Cardiac muscle cell (in vitro differentiated cells and primary cell): ENCODE measurements at regions not wholly inside any gene's neighbourhood (a gene's known extent, or its start where the extent isn't known, plus 50 kb on each side); places are given as distances from the start of the nearest gene placed in this dataset.

Experiments used
- DNase-seq, 2 donors: peaks; one replicate each; pipeline versions ENCODE4 v3.0.0 to v3.0.0-alpha.2; 2010 to 2017; ENCODE audit warnings: low read depth in 1 of 2, low spot score in 1 of 2
- H3K27ac ChIP-seq: fragments of 200-600 bp; sonication (generic); 2 replicates; pipeline ENCODE4 v1.5.1; 2016
- H3K27me3 ChIP-seq: fragments of 200-600 bp; sonication (generic); 2 replicates; pipeline ENCODE4 v1.6.0; 2016; ENCODE audit warnings: control low read depth
- H3K36me3 ChIP-seq: fragments of 200-600 bp; sonication (generic); 2 replicates; pipeline ENCODE4 v1.5.1; 2016; ENCODE audit warnings: control low read depth
- H3K4me1 ChIP-seq: fragments of 200-600 bp; sonication (generic); 2 replicates; pipeline ENCODE4 v1.8.1; 2017; ENCODE audit warnings: low read depth, mild to moderate bottlenecking, mixed run types
- H3K4me3 ChIP-seq: fragments of 200-600 bp; sonication (generic); 2 replicates; pipeline ENCODE4 v1.5.1; 2016; ENCODE audit warnings: mild to moderate bottlenecking
- H3K9me3 ChIP-seq: fragments of 200-600 bp; sonication (generic); 2 replicates; pipeline ENCODE4 v1.5.1; 2017; ENCODE audit warnings: low read depth, mild to moderate bottlenecking, control low read depth
- TF ChIP-seq, protein P1 (sequence below): IDR thresholded peaks from 2 replicates; pipeline ENCODE4 v1.5.1; 2012; ENCODE audit warnings: low read depth, mild to moderate bottlenecking, low read length

DNA sequence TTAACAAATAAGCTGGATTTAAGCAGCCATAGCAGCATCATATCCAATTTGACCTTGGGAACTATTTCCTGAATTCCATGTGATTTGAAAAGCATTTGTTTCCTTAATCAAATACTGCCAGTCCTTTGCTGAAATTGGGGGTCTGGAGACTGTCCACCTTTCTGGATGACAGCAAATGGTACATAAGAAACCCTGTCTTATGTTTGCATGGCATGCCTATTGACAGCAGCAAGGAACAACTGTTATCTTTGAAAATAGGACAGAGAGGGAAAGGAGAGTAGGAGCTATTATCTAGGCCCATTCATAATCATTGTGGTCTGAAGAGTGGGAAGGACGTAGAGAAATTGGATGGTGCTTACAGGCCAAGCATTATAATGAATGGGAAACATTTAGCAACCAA, 129.2 kb upstream of the CTNNA2 start:
- peak in 1 of 2 donors; percentile 29 for DNase-seq
- Histone ChIP-seq H3K36me3 (no peaks in the 10 kb centered on the region), H3K4me1 (peaks cover 19% of the 10 kb centered on the region), H3K27ac (peak overlapping the region; percentile 48), H3K27me3 (no peaks in the 10 kb centered on the region), H3K4me3 (no peak overlapping the region), H3K9me3 (no peaks in the 10 kb centered on the region)
- TF ChIP-seq, protein P1, sequence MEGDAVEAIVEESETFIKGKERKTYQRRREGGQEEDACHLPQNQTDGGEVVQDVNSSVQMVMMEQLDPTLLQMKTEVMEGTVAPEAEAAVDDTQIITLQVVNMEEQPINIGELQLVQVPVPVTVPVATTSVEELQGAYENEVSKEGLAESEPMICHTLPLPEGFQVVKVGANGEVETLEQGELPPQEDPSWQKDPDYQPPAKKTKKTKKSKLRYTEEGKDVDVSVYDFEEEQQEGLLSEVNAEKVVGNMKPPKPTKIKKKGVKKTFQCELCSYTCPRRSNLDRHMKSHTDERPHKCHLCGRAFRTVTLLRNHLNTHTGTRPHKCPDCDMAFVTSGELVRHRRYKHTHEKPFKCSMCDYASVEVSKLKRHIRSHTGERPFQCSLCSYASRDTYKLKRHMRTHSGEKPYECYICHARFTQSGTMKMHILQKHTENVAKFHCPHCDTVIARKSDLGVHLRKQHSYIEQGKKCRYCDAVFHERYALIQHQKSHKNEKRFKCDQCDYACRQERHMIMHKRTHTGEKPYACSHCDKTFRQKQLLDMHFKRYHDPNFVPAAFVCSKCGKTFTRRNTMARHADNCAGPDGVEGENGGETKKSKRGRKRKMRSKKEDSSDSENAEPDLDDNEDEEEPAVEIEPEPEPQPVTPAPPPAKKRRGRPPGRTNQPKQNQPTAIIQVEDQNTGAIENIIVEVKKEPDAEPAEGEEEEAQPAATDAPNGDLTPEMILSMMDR, result no peak

GRCh38 chr2:79375817-79376216, 137.0 kb upstream of the CTNNA2 start:
- Histone ChIP-seq H3K27me3 (no peaks in the 10 kb centered on the region), H3K4me1 (peaks cover 13% of the 10 kb centered on the region)
- DNase-seq, result no peak

DNA sequence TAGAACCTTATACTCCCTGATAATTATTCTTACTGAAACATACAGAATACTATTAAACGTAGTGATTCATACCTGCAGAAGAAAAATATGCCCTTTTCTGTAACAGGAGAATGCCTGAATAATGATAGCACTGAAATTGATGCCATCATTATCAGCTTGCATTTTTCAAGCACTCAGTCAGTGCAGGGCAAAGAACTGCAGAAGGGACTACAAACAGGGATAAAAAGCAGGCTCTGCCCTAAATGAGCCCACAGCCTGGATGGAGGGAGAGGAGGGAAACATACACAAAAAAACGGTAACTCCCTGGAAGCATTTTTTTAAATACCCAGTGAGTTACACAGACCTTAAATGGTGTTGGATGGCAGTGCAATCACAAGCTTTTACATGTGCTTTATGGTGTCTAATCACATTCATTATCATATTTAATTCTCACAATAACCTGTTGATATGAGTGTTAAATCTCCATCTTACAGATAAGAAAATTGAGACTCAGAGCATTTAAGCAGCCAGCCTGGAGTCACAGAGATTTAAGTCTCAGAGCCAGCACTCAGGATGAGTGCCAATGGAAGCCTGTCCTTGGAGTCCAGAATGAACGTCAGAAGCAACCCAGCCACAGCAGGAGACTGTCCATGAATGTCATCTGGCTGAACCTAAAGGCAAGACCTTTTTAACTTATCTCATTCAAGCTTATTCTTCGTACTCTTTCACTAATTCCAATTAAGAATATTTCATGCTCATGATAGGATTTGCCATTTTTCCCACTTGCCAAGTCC, 139.3 kb upstream of the CTNNA2 start:
- H3K9me3 ChIP-seq, result no peaks in the 10 kb centered on the region
- no peak for DNase-seq
- TF ChIP-seq, protein P1, result no peak
- H3K4me3 ChIP-seq, result no peak overlapping the region
- no peaks in the 10 kb centered on the region for H3K27me3 ChIP-seq
- H3K27ac ChIP-seq, result no peak overlapping the region
- H3K4me1 ChIP-seq, result peaks cover 17% of the 10 kb centered on the region
- H3K36me3 ChIP-seq, result no peaks in the 10 kb centered on the region

More at GRCh38 chr2:79375817-79376216, 137.0 kb upstream of the CTNNA2 start:
- Histone ChIP-seq H3K9me3 (no peaks in the 10 kb centered on the region), H3K27ac (no peak overlapping the region), H3K36me3 (no peaks in the 10 kb centered on the region), H3K4me3 (no peak overlapping the region)
- TF ChIP-seq, protein P1, result no peak

- no peaks in the 10 kb centered on the region for H3K27me3 ChIP-seq
- no peaks in the 10 kb centered on the region for H3K9me3 ChIP-seq
- no peak for DNase-seq
- H3K36me3 ChIP-seq, result no peaks in the 10 kb centered on the region
- peaks cover 17% of the 10 kb centered on the region for H3K4me1 ChIP-seq
- no peak overlapping the region for H3K4me3 ChIP-seq
- no peak overlapping the region for H3K27ac ChIP-seq
- TF ChIP-seq, protein P1, result no peak
These were observed 141.8 kb upstream of the CTNNA2 start for GRCh38 chr2:79370976-79371538.

DNA sequence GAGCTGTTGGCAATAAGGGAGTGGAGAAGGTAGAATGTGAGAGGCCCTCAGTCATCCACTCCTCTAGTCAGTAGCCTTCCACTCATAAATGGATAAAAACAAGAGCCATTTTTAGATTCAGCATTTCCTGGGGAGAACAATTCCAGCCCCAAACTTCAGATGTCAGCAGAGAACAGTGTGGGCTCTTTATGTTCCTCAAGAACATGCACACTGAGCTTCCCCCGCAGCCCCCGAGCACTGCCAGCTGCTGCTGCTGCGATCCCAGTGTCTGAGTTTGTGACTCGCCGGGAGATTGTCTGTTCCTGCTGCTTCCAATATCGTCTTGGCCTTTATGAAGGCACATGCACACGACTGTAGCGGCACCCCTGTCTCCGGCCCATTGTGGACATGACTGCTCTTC, 143.7 kb upstream of the CTNNA2 start:
- no peak for DNase-seq
- no peak overlapping the region for H3K27ac ChIP-seq
- no peaks in the 10 kb centered on the region for H3K36me3 ChIP-seq
- peaks cover 14% of the 10 kb centered on the region for H3K4me1 ChIP-seq
- no peaks in the 10 kb centered on the region for H3K27me3 ChIP-seq
- H3K4me3 ChIP-seq, result no peak overlapping the region
- TF ChIP-seq, protein P1, result no peak
- H3K9me3 ChIP-seq, result no peaks in the 10 kb centered on the region
